Activated CD8-positive, alpha-beta memory T cell treated with anti-CD3 and anti-CD28 coated beads, Interleukin-2, amount 10 ng/mL, durations not matched to agents 7 days and 5 days (primary cell): ENCODE measurements at regions not wholly inside any gene's neighbourhood (a gene's known extent, or its start where the extent isn't known, plus 50 kb on each side); places are given as distances from the start of the nearest gene placed in this dataset.

Experiments
- ATAC-seq: fragments of 150-1000 bp; cut with Tn5 transposase; one replicate; pipeline ENCODE4 v1.10.0; 2021; ENCODE audit warnings: moderate library complexity
- CTCF ChIA-PET: fragments of 350-600 bp; sonication (Branson Sonifier 250); formaldehyde crosslinking; loops from one replicate; lab custom pipeline; 2021; ENCODE audit warnings: antibody characterized with exemption; lab: Charles Lee
- DNase-seq: peaks from one replicate; pipeline ENCODE4 v3.0.0-alpha.2; 2020
- H3K27ac Mint-ChIP-seq: one replicate; pipeline ENCODE4 v1.8.0; 2021; ENCODE audit warnings: mild to moderate bottlenecking, mixed read lengths
- H3K27me3 Mint-ChIP-seq: one replicate; pipeline ENCODE4 v1.8.0; 2021; ENCODE audit warnings: mixed read lengths
- H3K36me3 Mint-ChIP-seq: one replicate; pipeline ENCODE4 v1.8.0; 2021; ENCODE audit warnings: mild to moderate bottlenecking, mixed read lengths
- H3K4me1 Mint-ChIP-seq: one replicate; pipeline ENCODE4 v1.8.0; 2021; ENCODE audit warnings: mixed read lengths
- H3K4me3 Mint-ChIP-seq: one replicate; pipeline ENCODE4 v1.8.0; 2021; ENCODE audit warnings: mild to moderate bottlenecking, moderate library complexity, mixed read lengths
- H3K9me3 Mint-ChIP-seq: one replicate; pipeline ENCODE4 v1.8.0; 2022; ENCODE audit warnings: low read depth, mixed read lengths

GRCh38 chr6:19036196-19036555, 649.0 kb downstream of the RNF144B start:
- ATAC-seq: no peak
- no peaks in the 10 kb centered on the region for H3K27me3 Mint-ChIP-seq
- CTCF ChIA-PET: no interaction called here
- DNase-seq: no peak
- H3K4me3 Mint-ChIP-seq: no peak overlapping the region
- peaks cover 2% of the 10 kb centered on the region for H3K9me3 Mint-ChIP-seq
- no peak overlapping the region for H3K27ac Mint-ChIP-seq
- H3K4me1 Mint-ChIP-seq: no peaks in the 10 kb centered on the region
- H3K36me3 Mint-ChIP-seq: no peaks in the 10 kb centered on the region

- DNase-seq (no peak), ATAC-seq (no peak)
- Mint-ChIP-seq H3K27ac (no peak overlapping the region), H3K4me3 (no peak overlapping the region), H3K27me3 (no peaks in the 10 kb centered on the region), H3K36me3 (no peaks in the 10 kb centered on the region), H3K9me3 (peaks cover 2% of the 10 kb centered on the region), H3K4me1 (no peaks in the 10 kb centered on the region)
- CTCF ChIA-PET: no interaction called here
Observed at GRCh38 chr6:19037607-19038006, 650.5 kb downstream of the RNF144B start.

- Mint-ChIP-seq H3K27me3 (no peaks in the 10 kb centered on the region), H3K36me3 (no peaks in the 10 kb centered on the region), H3K4me3 (no peak overlapping the region), H3K4me1 (no peaks in the 10 kb centered on the region), H3K9me3 (peaks cover 2% of the 10 kb centered on the region), H3K27ac (no peak overlapping the region)
- CTCF ChIA-PET: no interaction called here
- ATAC-seq: no peak
- no peak for DNase-seq
Observed at GRCh38 chr6:19039287-19039686, 652.1 kb downstream of the RNF144B start.

- Mint-ChIP-seq H3K27me3 (no peaks in the 10 kb centered on the region), H3K36me3 (no peaks in the 10 kb centered on the region), H3K4me3 (no peak overlapping the region), H3K9me3 (peaks cover 2% of the 10 kb centered on the region), H3K27ac (no peak overlapping the region), H3K4me1 (no peaks in the 10 kb centered on the region)
- CTCF ChIA-PET: no interaction called here
- DNase-seq: no peak
- no peak for ATAC-seq
Observed at GRCh38 chr6:19041906-19042305, 654.8 kb downstream of the RNF144B start.

GRCh38 chr6:19042420-19042819, 655.3 kb downstream of the RNF144B start:
- CTCF ChIA-PET: no interaction called here
- H3K27me3 Mint-ChIP-seq: no peaks in the 10 kb centered on the region
- DNase-seq: no peak
- peaks cover 2% of the 10 kb centered on the region for H3K9me3 Mint-ChIP-seq
- H3K4me3 Mint-ChIP-seq: no peak overlapping the region
- H3K4me1 Mint-ChIP-seq: no peaks in the 10 kb centered on the region
- ATAC-seq: no peak
- H3K36me3 Mint-ChIP-seq: no peaks in the 10 kb centered on the region
- H3K27ac Mint-ChIP-seq: no peak overlapping the region

GRCh38 chr6:19050765-19051164, 663.6 kb downstream of the RNF144B start:
- Mint-ChIP-seq H3K9me3 (peaks cover 6% of the 10 kb centered on the region), H3K27me3 (no peaks in the 10 kb centered on the region), H3K27ac (no peak overlapping the region), H3K36me3 (no peaks in the 10 kb centered on the region), H3K4me3 (no peak overlapping the region), H3K4me1 (no peaks in the 10 kb centered on the region)
- ATAC-seq (no peak), DNase-seq (no peak)
- CTCF ChIA-PET: interaction anchor here (1.2 kb wide), 1 partner anchor 10 kb away, joined by 3 read pairs; no protein-coding TSS in a partner anchor

GRCh38 chr6:19052219-19052618, 665.1 kb downstream of the RNF144B start:
- no peaks in the 10 kb centered on the region for H3K36me3 Mint-ChIP-seq
- ATAC-seq (no peak), DNase-seq (no peak)
- H3K9me3 Mint-ChIP-seq: peaks cover 6% of the 10 kb centered on the region
- no peak overlapping the region for H3K27ac Mint-ChIP-seq
- H3K27me3 Mint-ChIP-seq: no peaks in the 10 kb centered on the region
- CTCF ChIA-PET: no interaction called here
- H3K4me3 Mint-ChIP-seq: no peak overlapping the region
- H3K4me1 Mint-ChIP-seq: no peaks in the 10 kb centered on the region

GRCh38 chr6:19059102-19059501, 672.0 kb downstream of the RNF144B start:
- no peak overlapping the region for H3K4me3 Mint-ChIP-seq
- DNase-seq: no peak
- CTCF ChIA-PET: no interaction called here
- H3K9me3 Mint-ChIP-seq: peaks cover 9% of the 10 kb centered on the region
- no peak for ATAC-seq
- H3K27ac Mint-ChIP-seq: no peak overlapping the region
- no peaks in the 10 kb centered on the region for H3K4me1 Mint-ChIP-seq
- no peaks in the 10 kb centered on the region for H3K27me3 Mint-ChIP-seq
- H3K36me3 Mint-ChIP-seq: no peaks in the 10 kb centered on the region

GRCh38 chr6:19067165-19067564, 680.0 kb downstream of the RNF144B start:
- no peak overlapping the region for H3K4me3 Mint-ChIP-seq
- ATAC-seq: no peak
- no peaks in the 10 kb centered on the region for H3K27me3 Mint-ChIP-seq
- CTCF ChIA-PET: no interaction called here
- H3K27ac Mint-ChIP-seq: no peak overlapping the region
- H3K4me1 Mint-ChIP-seq: no peaks in the 10 kb centered on the region
- no peaks in the 10 kb centered on the region for H3K36me3 Mint-ChIP-seq
- DNase-seq: no peak
- peaks cover 8% of the 10 kb centered on the region for H3K9me3 Mint-ChIP-seq

- Mint-ChIP-seq H3K4me1 (no peaks in the 10 kb centered on the region), H3K27me3 (no peaks in the 10 kb centered on the region), H3K36me3 (no peaks in the 10 kb centered on the region), H3K4me3 (no peak overlapping the region), H3K9me3 (peaks cover 10% of the 10 kb centered on the region), H3K27ac (no peak overlapping the region)
- no peak for DNase-seq
- no peak for ATAC-seq
- CTCF ChIA-PET: no interaction called here
Observed at GRCh38 chr6:19070520-19070919, 683.4 kb downstream of the RNF144B start.

GRCh38 chr6:19083801-19084200, 696.7 kb downstream of the RNF144B start:
- CTCF ChIA-PET: no interaction called here
- H3K27me3 Mint-ChIP-seq: no peaks in the 10 kb centered on the region
- H3K36me3 Mint-ChIP-seq: no peaks in the 10 kb centered on the region
- H3K4me1 Mint-ChIP-seq: no peaks in the 10 kb centered on the region
- H3K9me3 Mint-ChIP-seq: peaks cover 7% of the 10 kb centered on the region
- H3K4me3 Mint-ChIP-seq: no peak overlapping the region
- DNase-seq: no peak
- no peak for ATAC-seq
- H3K27ac Mint-ChIP-seq: no peak overlapping the region

- no peaks in the 10 kb centered on the region for H3K36me3 Mint-ChIP-seq
- peaks cover 3% of the 10 kb centered on the region for H3K9me3 Mint-ChIP-seq
- no peaks in the 10 kb centered on the region for H3K4me1 Mint-ChIP-seq
- ATAC-seq (no peak), DNase-seq (no peak)
- H3K4me3 Mint-ChIP-seq: no peak overlapping the region
- H3K27ac Mint-ChIP-seq: no peak overlapping the region
- H3K27me3 Mint-ChIP-seq: no peaks in the 10 kb centered on the region
- CTCF ChIA-PET: no interaction called here
Observed at GRCh38 chr6:19086480-19086879, 699.3 kb downstream of the RNF144B start.

GRCh38 chr6:19087296-19087695, 700.1 kb downstream of the RNF144B start:
- no peak overlapping the region for H3K4me3 Mint-ChIP-seq
- no peaks in the 10 kb centered on the region for H3K27me3 Mint-ChIP-seq
- H3K36me3 Mint-ChIP-seq: no peaks in the 10 kb centered on the region
- H3K9me3 Mint-ChIP-seq: peaks cover 3% of the 10 kb centered on the region
- H3K27ac Mint-ChIP-seq: no peak overlapping the region
- no peak for ATAC-seq
- CTCF ChIA-PET: no interaction called here
- DNase-seq: no peak
- no peaks in the 10 kb centered on the region for H3K4me1 Mint-ChIP-seq

- ATAC-seq (no peak), DNase-seq (no peak)
- CTCF ChIA-PET: no interaction called here
- Mint-ChIP-seq H3K27me3 (no peaks in the 10 kb centered on the region), H3K4me1 (no peaks in the 10 kb centered on the region), H3K4me3 (no peak overlapping the region), H3K27ac (no peak overlapping the region), H3K9me3 (peaks cover 3% of the 10 kb centered on the region), H3K36me3 (no peaks in the 10 kb centered on the region)
Observed at GRCh38 chr6:19087897-19088296, 700.7 kb downstream of the RNF144B start.

GRCh38 chr6:19100752-19101151, 713.6 kb downstream of the RNF144B start:
- DNase-seq (no peak), ATAC-seq (no peak)
- Mint-ChIP-seq H3K27me3 (no peaks in the 10 kb centered on the region), H3K9me3 (peaks cover 10% of the 10 kb centered on the region), H3K36me3 (no peaks in the 10 kb centered on the region), H3K27ac (no peak overlapping the region), H3K4me1 (no peaks in the 10 kb centered on the region), H3K4me3 (no peak overlapping the region)
- CTCF ChIA-PET: no interaction called here
